Right ventricle myocardium inferior (tissue), 1 donor: ENCODE measurements at regions not wholly inside any gene's neighbourhood (a gene's known extent, or its start where the extent isn't known, plus 50 kb on each side); places are given as distances from the start of the nearest gene placed in this dataset.

Source experiments
- ATAC-seq: fragments of 200-7000 bp; cut with Tn5 transposase; one replicate; pipeline ENCODE4 v1.9.1; 2020; ENCODE audit warnings: mild to moderate bottlenecking, moderate library complexity
- DNase-seq: peaks from one replicate; pipeline ENCODE4 v3.0.0; 2021; ENCODE audit errors: missing footprints
- intact Hi-C: fragments of 100-400 bp; cut with DNase I; formaldehyde crosslinking; loops from one replicate; pipeline ENCODE4 v1.11.0; 2022
- donor health status: DM: no; HTN: yes; CAD: no; lungs with severe emphysema.

DNA sequence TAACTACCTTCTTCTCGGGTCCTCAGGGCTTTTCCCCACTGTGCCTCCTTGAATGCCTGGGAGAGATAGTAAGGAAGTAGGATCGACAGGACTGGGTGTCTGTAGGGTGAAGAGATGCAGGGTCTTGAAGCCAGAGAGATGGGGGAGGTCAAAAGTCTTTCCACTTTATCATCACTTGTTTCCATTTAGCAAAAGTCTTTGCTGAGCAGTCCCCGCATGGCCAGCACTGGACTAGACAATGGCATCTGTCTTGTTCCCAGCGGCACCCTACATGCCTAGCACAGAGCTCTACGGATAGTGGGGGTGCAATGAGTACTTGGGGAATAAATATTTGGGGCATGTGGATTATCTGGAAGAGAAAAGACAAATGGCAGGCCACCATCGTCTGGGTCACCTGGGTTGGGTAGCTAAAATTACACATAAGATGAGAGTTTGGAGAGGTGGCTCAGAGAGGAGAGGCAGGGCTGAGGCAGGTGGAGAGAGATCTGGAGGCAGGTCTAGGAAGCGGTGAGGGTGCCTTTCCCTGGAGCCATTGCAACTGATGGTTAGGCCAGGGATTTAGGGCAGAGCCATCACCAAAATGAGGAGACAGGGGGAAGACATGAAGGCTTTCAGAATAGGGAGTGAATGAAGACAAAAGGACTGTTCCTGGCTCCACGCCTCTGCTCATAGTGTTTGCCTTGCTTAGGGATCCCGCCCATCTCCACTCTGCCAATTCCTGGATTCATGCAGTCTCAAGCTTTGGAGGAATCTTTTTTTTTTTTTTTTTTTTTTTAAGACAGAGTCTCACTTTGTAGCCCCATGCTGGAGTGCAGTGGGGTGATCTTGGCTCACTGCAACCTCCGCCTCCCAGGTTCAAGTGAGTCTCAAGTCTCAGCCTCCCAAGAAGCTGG lies 250.8 kb upstream of the KLF4 start:
- intact Hi-C loops, result no loop called here
- DNase-seq (no peak), ATAC-seq (peak; percentile 35)

DNA sequence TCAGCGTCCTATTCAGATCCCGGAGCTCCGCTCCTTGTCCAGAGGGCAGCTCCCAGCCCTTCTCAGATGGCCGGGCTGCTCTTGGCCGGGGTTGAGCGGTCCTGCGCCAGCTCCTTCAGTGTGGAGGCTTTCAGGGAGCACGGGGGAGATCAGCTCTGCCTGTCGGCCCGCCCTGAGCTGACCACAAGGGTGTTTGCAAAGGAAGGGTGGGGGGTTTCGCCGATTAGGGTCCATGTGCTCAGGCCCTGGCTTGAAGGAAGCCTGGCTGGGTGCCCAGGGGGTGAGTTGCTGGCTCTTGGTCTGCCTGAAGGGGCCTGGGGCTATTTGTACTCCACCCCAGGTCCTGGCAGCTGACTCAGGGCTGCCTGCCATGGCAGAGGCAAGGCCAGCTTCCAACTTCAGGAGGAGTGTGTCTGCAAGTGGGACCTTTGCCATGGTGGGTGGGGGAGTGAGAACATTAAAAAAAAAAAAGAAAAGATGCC lies 250.1 kb upstream of the KLF4 start:
- ATAC-seq (peak; percentile 89), DNase-seq (peak; percentile 89)
- intact Hi-C loops, result loop anchor here (10.0 kb wide), 2 partner anchors 75 to 405 kb away; no protein-coding TSS in a partner anchor

DNA sequence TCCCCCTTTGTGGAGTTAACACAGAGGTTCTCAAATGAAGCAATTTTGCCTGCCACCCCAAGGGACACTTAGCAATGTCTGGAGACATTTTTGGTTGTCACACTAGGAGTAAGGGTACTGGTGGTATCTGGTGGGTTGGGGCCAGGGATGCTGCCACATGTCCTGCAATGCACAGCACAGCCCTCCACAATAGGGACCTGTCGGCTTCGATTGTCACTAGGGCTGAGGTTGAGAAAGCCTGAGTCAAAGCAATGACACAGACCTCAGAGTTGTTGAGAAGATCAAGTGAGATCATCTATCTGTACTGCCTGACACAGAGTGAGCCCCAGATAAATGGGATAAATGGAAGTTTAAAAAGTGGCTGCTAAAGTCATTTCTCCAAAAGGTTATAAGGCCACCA lies 249.2 kb upstream of the KLF4 start:
- DNase-seq (no peak), ATAC-seq (no peak)
- intact Hi-C loops, result loop anchor here (10.0 kb wide), 2 partner anchors 76 to 406 kb away; no protein-coding TSS in a partner anchor

DNA sequence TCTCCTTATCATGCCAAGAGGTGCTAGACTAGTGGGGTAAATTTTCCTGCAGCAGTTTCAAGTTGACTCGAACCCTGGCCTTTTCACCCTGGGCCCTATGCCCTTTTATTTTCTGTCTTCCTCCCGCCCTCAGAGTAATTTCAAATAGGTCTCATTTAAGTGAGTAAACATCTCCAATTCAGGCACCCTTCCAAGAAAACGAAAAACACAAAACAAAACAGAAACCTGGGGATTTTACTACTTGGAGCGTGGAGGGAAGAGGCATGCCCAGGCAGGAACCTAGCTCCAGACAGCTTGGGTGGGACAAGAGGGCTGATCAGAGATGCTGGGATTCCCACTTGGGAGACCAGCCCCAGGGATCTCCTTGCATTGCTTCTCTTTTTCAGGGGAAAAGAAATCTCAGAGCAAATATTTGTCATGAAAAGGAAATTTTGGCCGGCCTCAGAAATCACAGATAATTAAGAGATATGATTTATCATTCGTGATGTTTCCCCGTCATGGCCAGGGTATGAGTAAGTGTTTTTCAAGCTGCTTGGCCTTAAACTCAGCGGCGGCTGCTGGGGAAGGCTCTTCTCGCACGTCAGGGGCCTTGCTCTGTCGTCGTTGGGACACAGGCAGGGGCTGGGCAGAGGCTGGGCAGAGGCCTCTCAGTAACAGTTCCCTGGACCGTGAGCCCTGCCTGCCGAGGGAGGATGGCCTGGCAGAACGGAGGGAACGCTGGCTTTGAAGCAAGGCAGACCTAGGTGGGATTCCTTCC lies 248.6 kb upstream of the KLF4 start:
- peak; percentile 68 for ATAC-seq
- peak; percentile 83 for DNase-seq
- intact Hi-C loops, result loop anchor here (10.0 kb wide), 2 partner anchors 77 to 407 kb away; no protein-coding TSS in a partner anchor

DNA sequence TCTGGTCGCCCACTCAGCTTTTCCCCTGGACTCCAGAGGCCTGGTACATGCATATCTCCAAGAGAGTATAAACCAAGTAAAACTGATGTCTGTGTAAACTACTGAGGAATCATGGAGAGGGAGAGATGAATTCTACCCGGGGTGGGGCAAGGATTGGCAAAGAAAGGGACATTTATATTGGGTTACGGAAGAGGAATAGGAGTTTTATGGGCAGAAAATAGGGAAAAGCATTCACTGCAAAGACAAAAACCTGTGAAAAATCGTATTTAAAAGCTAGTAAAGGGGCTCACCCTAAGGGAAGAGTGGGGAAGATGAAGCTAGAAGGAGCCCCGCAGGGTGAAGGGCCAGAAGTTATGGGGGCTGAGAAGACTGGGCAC lies 248.0 kb upstream of the KLF4 start:
- DNase-seq (no peak), ATAC-seq (no peak)
- intact Hi-C loops, result loop anchor here (10.0 kb wide), 2 partner anchors 77 to 407 kb away; no protein-coding TSS in a partner anchor

DNA sequence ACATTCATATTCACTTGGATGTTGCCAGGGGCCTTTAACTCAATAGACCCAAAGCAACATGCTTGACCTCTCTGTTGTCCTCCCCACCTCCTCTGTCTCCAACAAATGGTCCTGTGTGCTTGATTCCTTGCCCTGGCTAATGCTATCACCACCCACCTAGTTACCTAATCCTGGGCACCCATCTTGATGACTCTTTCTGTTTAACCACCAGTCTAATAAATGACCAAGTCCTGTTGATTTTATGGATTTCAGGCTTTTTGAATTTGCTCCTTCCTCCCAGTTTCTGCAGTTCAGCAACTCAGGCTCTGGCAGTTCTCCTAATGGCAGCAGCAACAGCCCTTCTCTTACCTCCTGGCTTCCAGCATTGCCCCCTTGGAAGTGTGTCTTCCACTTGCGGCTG lies 246.3 kb upstream of the KLF4 start:
- intact Hi-C loops, result loop anchor here (10.0 kb wide), 2 partner anchors 79 to 409 kb away; no protein-coding TSS in a partner anchor
- DNase-seq (no peak), ATAC-seq (no peak)

DNA sequence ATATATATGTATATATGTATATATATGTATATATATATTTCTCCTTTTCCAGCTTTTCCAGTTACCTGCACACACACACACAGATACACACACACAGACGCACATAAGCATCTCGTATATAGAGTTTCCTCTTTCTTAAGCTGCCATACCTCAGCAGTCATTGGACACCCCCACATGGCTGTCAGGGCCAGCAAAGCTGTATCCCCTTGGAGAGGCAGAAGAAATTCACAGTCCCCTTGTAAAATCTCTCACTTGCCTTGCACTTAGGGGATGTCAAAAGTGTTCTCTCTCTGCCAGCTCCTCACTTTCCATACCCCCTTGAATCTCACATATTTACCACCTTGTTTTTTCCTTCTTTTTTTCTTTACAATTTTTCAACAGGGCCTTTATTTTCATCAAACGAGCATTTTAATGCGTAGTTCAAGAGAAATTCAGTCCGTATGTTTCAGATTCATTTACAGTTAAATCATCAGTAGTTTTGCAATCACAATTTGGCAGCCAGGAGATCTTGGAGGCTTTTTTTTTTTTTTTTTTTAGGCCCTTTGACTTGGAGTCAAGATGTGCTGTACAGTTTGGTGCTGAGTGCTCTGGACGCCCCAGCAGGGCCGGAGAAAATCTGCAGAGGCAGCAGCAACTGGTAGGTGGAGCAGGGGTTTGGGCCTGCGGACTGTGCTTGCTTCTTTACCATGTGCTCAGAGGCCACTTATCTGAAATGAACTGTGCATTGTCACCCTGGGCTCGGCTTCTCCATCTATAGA lies 244.9 kb upstream of the KLF4 start:
- no peak for DNase-seq
- no peak for ATAC-seq
- intact Hi-C loops, result loop anchor here (10.0 kb wide), 2 partner anchors 80 to 410 kb away; no protein-coding TSS in a partner anchor

DNA sequence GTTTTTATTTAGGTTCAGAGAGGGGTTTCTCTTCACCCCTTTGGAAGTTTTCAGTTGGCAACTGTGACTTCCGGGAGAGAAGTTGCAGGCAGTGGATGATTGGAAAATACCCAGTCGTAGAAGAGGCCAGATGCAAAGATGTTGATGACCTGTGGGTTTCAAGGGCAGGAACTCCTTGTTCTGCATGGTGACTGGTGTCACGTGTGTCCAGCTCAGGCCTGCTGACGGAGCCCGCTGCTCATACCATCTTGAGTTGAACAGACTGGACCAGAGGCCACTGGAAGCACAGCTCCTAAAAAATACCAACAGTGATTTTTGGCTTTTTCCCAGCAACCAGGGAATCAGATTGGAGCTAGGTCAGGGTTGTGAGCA lies 243.9 kb upstream of the KLF4 start:
- ATAC-seq (peak; percentile 70), DNase-seq (no peak)
- intact Hi-C loops, result loop anchor here (2.0 to 10.0 kb wide), 4 partner anchors 15 to 411 kb away; no protein-coding TSS in a partner anchor

DNA sequence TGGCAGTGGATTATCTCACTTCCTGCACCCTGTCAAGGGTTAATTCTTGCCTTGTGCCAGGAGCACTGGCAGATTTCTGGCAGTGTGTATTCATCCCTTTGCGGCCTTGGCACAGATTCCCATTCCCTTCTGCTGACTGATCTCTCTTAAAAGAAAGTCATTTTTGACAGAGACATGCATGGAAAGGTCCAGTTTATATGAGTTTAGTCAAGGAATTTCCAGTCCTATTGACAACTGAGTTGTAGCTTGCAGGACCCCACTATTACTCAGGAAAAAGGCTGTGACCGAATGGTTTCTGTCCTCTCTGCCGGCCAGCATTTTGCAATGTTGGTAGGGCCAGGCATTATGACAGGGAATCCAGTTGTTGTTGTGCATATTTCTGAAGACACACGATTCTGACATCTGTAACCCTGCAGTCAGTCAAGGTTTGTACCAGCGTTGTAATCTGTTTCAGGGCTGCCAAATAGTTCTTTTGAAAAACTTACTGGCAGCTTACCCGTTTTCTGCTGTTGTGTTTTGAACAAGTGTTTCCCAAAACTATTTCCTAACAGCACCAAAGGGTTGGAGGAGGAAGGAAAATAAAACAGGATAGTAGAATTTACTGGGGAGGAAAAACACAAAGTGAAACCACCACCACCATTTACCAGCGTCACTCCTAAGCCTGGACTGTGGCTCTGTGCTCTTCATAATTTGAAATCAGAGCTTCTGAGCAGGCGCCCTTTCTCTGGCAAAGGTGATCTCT lies 243.4 kb upstream of the KLF4 start:
- ATAC-seq, result peak; percentile 68
- no peak for DNase-seq
- intact Hi-C loops, result loop anchor here (2.0 to 10.0 kb wide), 4 partner anchors 16 to 412 kb away; no protein-coding TSS in a partner anchor

DNA sequence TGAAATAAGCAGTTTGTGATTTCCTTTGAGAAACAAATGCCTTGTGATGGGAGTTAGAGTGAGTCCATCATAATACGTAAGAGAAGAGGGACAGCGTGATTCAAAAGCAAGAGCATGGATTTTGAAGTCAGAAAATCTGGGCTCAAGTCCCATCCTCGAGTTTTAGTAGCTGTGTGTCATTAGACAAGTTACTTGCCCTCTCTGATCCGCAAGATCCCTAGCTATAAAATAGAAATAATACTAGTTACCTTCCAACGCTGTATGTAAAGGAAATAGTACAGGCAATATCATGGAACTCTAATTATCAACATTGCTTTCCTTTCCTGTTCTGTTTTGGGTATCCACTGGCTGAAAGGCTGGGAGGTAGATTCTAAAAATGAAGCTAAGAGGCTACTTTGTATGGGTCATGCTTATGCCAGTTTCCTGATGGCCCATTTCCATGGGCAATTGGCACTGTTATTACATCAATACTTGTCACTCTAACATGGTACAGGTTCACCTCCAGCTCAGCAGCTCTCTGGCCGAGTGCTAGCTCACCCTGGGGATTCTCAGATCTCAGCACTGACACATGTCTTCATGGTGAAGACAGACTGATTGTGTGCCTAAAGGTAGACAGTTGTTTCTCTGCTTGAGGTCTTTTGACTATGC lies 241.7 kb upstream of the KLF4 start:
- ATAC-seq (no peak), DNase-seq (no peak)
- intact Hi-C loops, result loop anchor here (10.0 kb wide), 2 partner anchors 84 to 414 kb away; no protein-coding TSS in a partner anchor

DNA sequence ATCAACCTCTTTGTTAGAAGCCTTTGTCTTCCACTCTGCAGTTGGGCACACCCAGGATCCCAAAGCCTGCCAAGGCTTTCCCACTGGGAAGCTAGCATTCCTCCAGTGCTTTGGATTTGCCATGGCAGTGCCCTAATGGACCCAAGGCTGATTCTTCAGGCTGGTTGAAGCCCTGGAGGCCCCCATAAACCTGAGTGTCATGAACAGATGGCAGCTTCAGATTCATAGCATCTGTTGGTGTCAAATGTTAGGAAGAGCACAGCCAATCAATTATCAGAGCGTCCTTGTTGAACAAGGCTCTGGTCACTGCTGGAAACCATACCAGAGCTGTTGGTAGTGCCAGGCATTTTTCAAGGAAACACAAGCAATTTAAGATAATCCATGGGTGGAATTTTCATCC lies 241.1 kb upstream of the KLF4 start:
- DNase-seq (no peak), ATAC-seq (no peak)
- intact Hi-C loops, result loop anchor here (10.0 kb wide), 2 partner anchors 84 to 414 kb away; no protein-coding TSS in a partner anchor

DNA sequence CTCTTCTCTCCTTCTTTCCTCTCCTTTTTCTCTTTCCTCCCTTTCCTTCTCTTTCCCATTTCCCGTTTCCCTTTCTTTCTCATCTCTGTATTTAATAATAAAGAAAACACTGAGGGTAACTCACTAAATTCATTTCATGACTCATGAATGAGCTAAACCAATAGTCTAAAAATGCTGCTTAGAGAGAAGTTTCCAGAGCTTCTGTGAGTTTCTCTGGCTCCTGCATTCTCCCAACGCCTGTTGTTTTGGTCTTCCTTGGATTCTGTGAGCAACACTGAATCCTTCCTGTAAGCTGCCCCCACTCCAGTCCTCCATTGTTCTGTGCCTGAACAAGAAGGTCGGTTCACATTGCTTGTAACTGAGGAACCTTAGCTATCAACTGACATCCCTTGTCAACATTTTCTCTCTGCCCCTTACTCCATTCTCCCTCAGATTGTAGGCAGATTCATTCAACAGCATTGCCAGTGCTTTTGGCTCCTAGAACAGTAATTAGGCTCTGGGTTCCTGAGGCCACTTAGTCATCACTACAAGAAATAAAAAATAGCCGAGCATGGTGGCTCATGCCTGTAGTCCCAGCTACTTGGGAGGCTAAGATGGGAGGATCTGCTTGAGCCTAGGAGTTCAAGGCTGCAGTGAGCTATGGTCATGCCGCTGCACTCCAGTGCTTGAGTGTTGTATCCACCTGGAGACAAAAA lies 237.7 kb upstream of the KLF4 start:
- DNase-seq, result no peak
- intact Hi-C loops, result no loop called here
- no peak for ATAC-seq

DNA sequence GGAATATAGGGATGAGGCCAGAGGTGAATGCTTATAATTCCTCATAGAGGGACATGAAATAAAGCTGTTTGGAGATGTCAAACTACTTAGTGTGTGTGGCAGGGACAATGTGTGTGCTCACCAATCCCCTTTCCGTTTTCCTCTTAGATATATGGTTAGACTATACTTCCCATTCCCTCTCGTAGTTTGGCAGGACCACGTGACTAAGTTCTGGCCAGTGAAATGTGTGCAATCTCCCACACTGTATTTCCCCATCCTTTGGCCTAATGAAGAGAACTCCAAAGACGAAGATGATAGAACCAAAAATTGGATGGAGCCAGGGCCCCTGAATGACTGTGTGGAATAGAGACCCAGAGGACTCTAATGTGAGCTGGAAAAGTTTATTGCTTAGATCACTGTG lies 233.4 kb upstream of the KLF4 start:
- no peak for DNase-seq
- intact Hi-C loops, result no loop called here

DNA sequence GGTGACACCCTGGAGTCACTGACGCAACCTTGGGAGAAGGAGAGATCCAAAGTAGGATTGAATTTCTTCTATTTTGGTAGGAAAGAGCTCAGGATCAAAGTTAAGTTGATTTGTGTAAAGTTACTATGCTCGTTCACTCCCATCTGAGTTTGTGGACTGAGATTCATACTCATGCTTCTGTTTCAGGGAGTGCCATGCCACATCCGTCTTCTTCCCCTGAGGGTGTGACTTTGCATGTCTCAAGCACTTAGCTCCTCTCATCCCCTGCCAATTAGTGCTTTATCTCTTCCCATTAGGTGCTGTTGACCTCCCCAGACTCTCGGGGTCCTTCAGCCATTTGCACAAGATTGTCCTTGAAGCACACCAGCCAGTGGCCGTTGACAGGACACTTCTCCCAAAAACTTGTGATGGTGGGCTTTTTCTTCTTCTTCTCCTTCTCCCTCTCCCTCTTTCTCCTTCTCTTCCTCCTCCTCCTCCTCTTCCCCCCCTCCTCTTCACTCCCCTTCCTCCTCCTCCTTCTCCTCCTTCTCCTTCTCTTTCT lies 232.2 kb upstream of the KLF4 start:
- no peak for DNase-seq
- intact Hi-C loops, result no loop called here
- ATAC-seq, result no peak

More for the DNA sequence above, 233.4 kb upstream of the KLF4 start:
- ATAC-seq, result no peak

DNA sequence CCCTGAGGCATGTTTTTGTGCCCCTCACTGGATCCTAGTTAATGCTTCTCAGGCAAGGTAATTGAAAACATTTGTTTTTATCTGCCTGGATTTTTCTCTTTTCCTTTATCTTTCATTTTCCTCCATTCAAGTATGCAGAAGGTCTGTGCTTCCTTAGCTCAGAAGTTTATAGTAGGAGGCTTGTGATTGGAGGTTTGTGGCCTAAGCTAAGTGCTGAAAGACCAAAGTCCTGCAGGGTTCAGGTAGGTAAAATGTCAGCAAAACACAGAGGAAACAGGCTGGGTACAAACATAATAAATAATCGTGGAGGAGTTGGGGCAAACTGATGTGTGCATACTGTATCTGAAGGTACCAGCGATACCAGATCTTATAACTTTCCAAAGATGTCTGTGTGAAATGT lies 230.9 kb upstream of the KLF4 start:
- intact Hi-C loops, result no loop called here
- ATAC-seq, result no peak
- DNase-seq, result no peak

DNA sequence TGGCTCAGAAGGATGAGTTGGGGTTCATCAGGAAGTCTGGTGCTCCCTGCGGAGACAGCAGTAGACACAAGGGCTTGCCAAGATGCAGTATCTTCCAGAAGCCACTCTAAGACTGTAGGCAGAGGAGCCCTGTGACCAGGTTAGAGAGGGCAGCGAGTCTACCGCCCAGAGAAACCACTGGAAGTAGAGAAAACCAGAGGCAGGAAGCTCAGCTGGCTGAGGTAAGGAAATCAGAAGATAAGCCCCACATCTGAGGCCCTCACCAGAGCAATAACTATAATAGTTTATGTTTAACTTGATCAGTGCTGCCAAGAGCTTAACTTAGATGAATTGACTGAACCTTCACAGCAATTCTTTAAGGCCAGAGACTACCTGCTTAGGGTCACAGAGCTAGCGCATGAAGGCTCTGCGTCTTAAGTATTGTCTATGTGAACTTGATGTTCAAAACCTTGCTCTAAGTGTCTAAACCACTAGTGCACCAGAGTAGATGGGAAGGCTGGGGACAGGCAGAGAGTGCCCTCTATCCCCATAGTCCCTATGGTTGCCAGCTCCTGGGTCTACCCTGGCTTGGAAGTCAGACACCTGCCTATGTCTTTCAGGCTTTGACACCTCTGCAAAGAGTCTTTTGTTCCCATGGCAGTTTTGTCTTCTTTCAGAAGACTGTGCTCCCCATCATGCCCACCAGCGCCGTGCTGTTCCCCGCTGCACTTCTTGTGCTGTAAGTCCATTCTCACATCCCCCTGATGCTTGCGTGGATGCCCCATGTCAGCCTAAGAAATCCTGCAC lies 228.2 kb upstream of the KLF4 start:
- intact Hi-C loops, result no loop called here
- DNase-seq (no peak), ATAC-seq (no peak)
